B cell (primary cell): ENCODE measurements at regions not wholly inside any gene's neighbourhood (a gene's known extent, or its start where the extent isn't known, plus 50 kb on each side); places are given as distances from the start of the nearest gene placed in this dataset.

Experiments
- ATAC-seq: fragments of 200-7000 bp; cut with Tn5 transposase; one replicate; pipeline ENCODE4 v1.10.0; 2021; ENCODE audit warnings: low read depth, mild to moderate bottlenecking, moderate number of reproducible peaks, moderate library complexity
- CTCF ChIA-PET: fragments of 350-600 bp; sonication (Branson Sonifier 250); formaldehyde crosslinking; loops from one replicate; lab custom pipeline; 2021; ENCODE audit warnings: antibody characterized with exemption, inconsistent platforms; lab: Charles Lee
- POLR2A ChIA-PET: fragments of 350-600 bp; sonication (Branson Sonifier 250); formaldehyde crosslinking; loops from one replicate; lab custom pipeline; 2021; ENCODE audit warnings: antibody characterized with exemption; lab: Charles Lee
- DNase-seq: peaks from one replicate; pipeline ENCODE4 v3.0.0; 2013
- H2AFZ ChIP-seq: 2 replicates; pipeline ENCODE4 v1.6.1; 2012; ENCODE audit warnings: mild to moderate bottlenecking, low read depth, low read length; ENCODE audit not compliant: insufficient read depth, poor library complexity, severe bottlenecking
- H3K27ac ChIP-seq, 2 donors: 1 replicate in 1 of 2; 2 replicates in 1 of 2; pipeline ENCODE4 v1.5.1; 2012 to 2013; ENCODE audit warnings: low read length in 2 of 2, mild to moderate bottlenecking in 2 of 2, moderate library complexity in 1 of 2
- H3K27me3 ChIP-seq, 4 experiments: fragments of 200-600 bp in 1 of 4; sonication (generic) in 1 of 4; replicated peaks in 1 of 4; 1 replicate in 2 of 4; 2 replicates in 2 of 4; pipeline versions ENCODE4 v1.6.1 to v1.7.0; 2013 to 2016; ENCODE audit warnings: low read length in 3 of 4, mild to moderate bottlenecking in 2 of 4, mixed read lengths in 1 of 4, moderate library complexity in 1 of 4; ENCODE audit not compliant: insufficient read depth in 4 of 4, control insufficient read depth in 3 of 4; ENCODE audit errors: control extremely low read depth in 1 of 4
- H3K36me3 ChIP-seq, 2 experiments: replicated peaks in 1 of 2; 1 replicate in 1 of 2; 2 replicates in 1 of 2; pipeline versions ENCODE4 v1.6.1 to v1.7.1; 2013; ENCODE audit warnings: low read length in 1 of 2; ENCODE audit not compliant: insufficient read depth in 2 of 2, control insufficient read depth in 1 of 2; ENCODE audit errors: control extremely low read depth in 1 of 2, extremely low read depth in 1 of 2
- H3K4me1 ChIP-seq, 2 donors: fragments of 200-600 bp in 1 of 2; sonication (generic) in 1 of 2; 1 replicate in 1 of 2; 2 replicates in 1 of 2; pipeline versions ENCODE4 v1.5.1 to v1.6.1; 2013 to 2017; ENCODE audit warnings: low read length in 2 of 2; ENCODE audit not compliant: control insufficient read depth in 2 of 2, insufficient read depth in 2 of 2
- H3K4me2 ChIP-seq: replicated peaks from 2 replicates; pipeline ENCODE3; 2012; ENCODE audit warnings: mild to moderate bottlenecking, low read depth, low read length; ENCODE audit not compliant: poor library complexity, severe bottlenecking
- H3K4me3 ChIP-seq, 5 experiments: fragments of 200-600 bp in 1 of 5; sonication (generic) in 1 of 5; 1 replicate in 3 of 5; 2 replicates in 2 of 5; pipeline versions ENCODE4 v1.5.1 to v1.7.0; 2011 to 2016; ENCODE audit warnings: low read length in 4 of 5, mild to moderate bottlenecking in 4 of 5, low read depth in 2 of 5, control low read depth in 1 of 5, moderate library complexity in 1 of 5; ENCODE audit not compliant: insufficient read depth in 1 of 5; ENCODE audit errors: control extremely low read depth in 1 of 5, extremely low read depth in 1 of 5
- H3K79me2 ChIP-seq: fragments of 200-600 bp; sonication (generic); one replicate; pipeline ENCODE4 v1.6.0; 2016; ENCODE audit warnings: low read length; ENCODE audit not compliant: control insufficient read depth, insufficient read depth
- H3K9ac ChIP-seq: fragments of 200-600 bp; sonication (generic); 2 replicates; pipeline ENCODE4 v1.6.1; 2017; ENCODE audit warnings: mild to moderate bottlenecking, low read length, moderate library complexity
- H3K9me3 ChIP-seq, 3 donors: one replicate each; pipeline versions ENCODE4 v1.6.1 to v1.7.1; 2013; ENCODE audit warnings: low read length in 2 of 3; ENCODE audit not compliant: control insufficient read depth in 2 of 3, insufficient read depth in 1 of 3; ENCODE audit errors: control extremely low read depth in 1 of 3
- H4K20me1 ChIP-seq: 2 replicates; pipeline ENCODE4 v1.6.0; 2012; ENCODE audit warnings: mild to moderate bottlenecking, low read length; ENCODE audit not compliant: insufficient read depth, control insufficient read depth, poor library complexity, severe bottlenecking
- H3K27ac Mint-ChIP-seq: one replicate; pipeline ENCODE4 v1.8.0; 2021; ENCODE audit warnings: mixed read lengths
- H3K27me3 Mint-ChIP-seq: one replicate; pipeline ENCODE4 v1.8.0; 2021; ENCODE audit warnings: mixed read lengths
- H3K4me1 Mint-ChIP-seq: one replicate; pipeline ENCODE4 v1.8.0; 2021; ENCODE audit warnings: mixed read lengths
- H3K4me3 Mint-ChIP-seq: one replicate; pipeline ENCODE4 v1.8.0; 2021; ENCODE audit warnings: mixed read lengths
- H3K9me3 Mint-ChIP-seq: one replicate; pipeline ENCODE4 v1.8.0; 2022; ENCODE audit warnings: mixed read lengths; ENCODE audit not compliant: insufficient read depth
- CTCF ChIP-seq: fragments of 200-600 bp; IDR thresholded peaks from one replicate; pipeline ENCODE4 v1.8.0; 2022; ENCODE audit warnings: antibody characterized with exemption, mild to moderate bottlenecking
- EZH2 ChIP-seq: IDR thresholded peaks from 2 replicates; pipeline ENCODE4 v1.6.1; 2012; ENCODE audit warnings: borderline replicate concordance, low read depth, mild to moderate bottlenecking, moderate library complexity, low read length; ENCODE audit not compliant: insufficient read depth, poor library complexity, severe bottlenecking
- whole genome bisulfite sequencing: methylation state at CpG from one replicate; pipeline ENCODE4 v1.1.5; 2013; ENCODE audit warnings: missing lambda C conversion rate; ENCODE audit not compliant: insufficient coverage; 5-methylcytosine and 5-hydroxymethylcytosine counted together
- intact Hi-C: fragments of 100-400 bp; cut with micrococcal nuclease; formaldehyde crosslinking; loops from one replicate; pipeline ENCODE4 v1.10.0; 2022

- Histone ChIP-seq H3K4me3 (no peak overlapping the region), H3K27me3 (no peaks in the 10 kb centered on the region), H3K27ac (no peak overlapping the region), H4K20me1 (no peaks in the 10 kb centered on the region), H2AFZ (no peak overlapping the region), H3K79me2 (no peaks in the 10 kb centered on the region), H3K4me2 (no peak overlapping the region), H3K9me3 (peaks cover 0 to 2% (median 0%) of the 10 kb centered on the region in 3 donors), H3K36me3 (no peaks in the 10 kb centered on the region), H3K9ac (no peak overlapping the region), H3K4me1 (no peaks in the 10 kb centered on the region)
- no peak for DNase-seq
- Mint-ChIP-seq H3K4me1 (no peaks in the 10 kb centered on the region), H3K27ac (no peak overlapping the region), H3K27me3 (no peaks in the 10 kb centered on the region), H3K4me3 (no peak overlapping the region), H3K9me3 (peaks cover 3% of the 10 kb centered on the region)
- TF ChIP-seq CTCF, result no peak
- TF ChIP-seq EZH2, result no peak
- ChIA-PET POLR2A (no interaction called here), CTCF (no interaction called here)
- no peak for ATAC-seq
- intact Hi-C loops, result no loop called here
- WGBS, result no CpG with 5 or more reads among the region's 1 CpG
Observed at GRCh38 chr7:84693483-84693882, 493.4 kb downstream of the SEMA3D start.

- Histone ChIP-seq H3K79me2 (no peaks in the 10 kb centered on the region), H2AFZ (no peak overlapping the region), H3K9me3 (peaks cover 0 to 2% (median 0%) of the 10 kb centered on the region in 3 donors), H3K27ac (no peak overlapping the region), H3K36me3 (no peaks in the 10 kb centered on the region), H3K9ac (no peak overlapping the region), H3K4me2 (no peak overlapping the region), H3K27me3 (no peaks in the 10 kb centered on the region), H3K4me3 (no peak overlapping the region), H4K20me1 (no peaks in the 10 kb centered on the region), H3K4me1 (no peaks in the 10 kb centered on the region)
- POLR2A ChIA-PET, result no interaction called here
- H3K27ac Mint-ChIP-seq, result no peak overlapping the region
- ATAC-seq (no peak), DNase-seq (no peak)
- no peaks in the 10 kb centered on the region for H3K4me1 Mint-ChIP-seq
- intact Hi-C loops, result no loop called here
- CTCF ChIA-PET, result no interaction called here
- H3K27me3 Mint-ChIP-seq, result no peaks in the 10 kb centered on the region
- TF ChIP-seq EZH2, result no peak
- TF ChIP-seq CTCF, result no peak
- H3K4me3 Mint-ChIP-seq, result no peak overlapping the region
- H3K9me3 Mint-ChIP-seq, result peaks cover 3% of the 10 kb centered on the region
Observed at GRCh38 chr7:84688671-84689070, 494.1 kb upstream of the SEMA3A start.
